Nephron (organoid): ENCODE measurements at regions not wholly inside any gene's neighbourhood (a gene's known extent, or its start where the extent isn't known, plus 50 kb on each side); places are given as distances from the start of the nearest gene placed in this dataset.

Experiments used
- H3K27ac Mint-ChIP-seq, 3 experiments: 2 replicates each; pipeline ENCODE4 v1.8.0; 2020; ENCODE audit warnings: mixed read lengths in 3 of 3, mild to moderate bottlenecking in 2 of 3, moderate library complexity in 1 of 3
- H3K27me3 Mint-ChIP-seq: 2 replicates; pipeline ENCODE4 v1.8.0; 2021; ENCODE audit warnings: low read depth, mild to moderate bottlenecking, moderate library complexity, mixed read lengths
- H3K36me3 Mint-ChIP-seq: 2 replicates; pipeline ENCODE4 v1.8.0; 2020; ENCODE audit warnings: low read depth, mixed read lengths
- H3K4me1 Mint-ChIP-seq: 2 replicates; pipeline ENCODE4 v1.8.0; 2020; ENCODE audit warnings: mixed read lengths
- H3K4me3 Mint-ChIP-seq, 3 experiments: 2 replicates each; pipeline ENCODE4 v1.8.0; 2020; ENCODE audit warnings: mild to moderate bottlenecking in 3 of 3, mixed read lengths in 3 of 3, moderate library complexity in 2 of 3
- H3K9me3 Mint-ChIP-seq: 2 replicates; pipeline ENCODE4 v1.8.0; 2020; ENCODE audit warnings: mixed read lengths
- CTCF ChIP-seq, 3 experiments: fragments of 200-600 bp; sonication (generic); IDR thresholded peaks; one replicate each; pipeline ENCODE4 v1.5.0; 2021; ENCODE audit warnings: antibody characterized with exemption in 3 of 3; ENCODE audit not compliant: unreplicated experiment in 3 of 3

GRCh38 chr9:126148994-126149393, 177.6 kb upstream of the MVB12B start:
- peaks cover 28% of the 10 kb centered on the region for H3K27me3 Mint-ChIP-seq
- peaks cover 27% of the 10 kb centered on the region for H3K4me1 Mint-ChIP-seq
- no peak overlapping the region for H3K4me3 Mint-ChIP-seq
- H3K36me3 Mint-ChIP-seq = peaks cover 4% of the 10 kb centered on the region
- no peak overlapping the region for H3K27ac Mint-ChIP-seq
- no peak for TF ChIP-seq CTCF (IDR thresholded peaks at IDR 0.05; ENCODE audit: unreplicated experiment in 3 of 3)
- peaks cover 4% of the 10 kb centered on the region for H3K9me3 Mint-ChIP-seq

GRCh38 chr9:126149661-126150060, 177.0 kb upstream of the MVB12B start:
- no peak overlapping the region for H3K4me3 Mint-ChIP-seq
- no peak for TF ChIP-seq CTCF (IDR thresholded peaks at IDR 0.05; ENCODE audit: unreplicated experiment in 3 of 3)

GRCh38 chr9:126150411-126151030, 176.1 kb upstream of the MVB12B start:
- Mint-ChIP-seq H3K4me1 (peaks cover 16% of the 10 kb centered on the region), H3K36me3 (peaks cover 4% of the 10 kb centered on the region), H3K27me3 (peaks cover 23% of the 10 kb centered on the region), H3K9me3 (peaks cover 2% of the 10 kb centered on the region), H3K27ac (no peak overlapping the region), H3K4me3 (no peak overlapping the region)
- TF ChIP-seq CTCF (IDR thresholded peaks at IDR 0.05; ENCODE audit: unreplicated experiment in 3 of 3) = no peak

More at GRCh38 chr9:126149661-126150060, 177.0 kb upstream of the MVB12B start:
- H3K27ac Mint-ChIP-seq = no peak overlapping the region
- H3K36me3 Mint-ChIP-seq = peaks cover 4% of the 10 kb centered on the region
- H3K4me1 Mint-ChIP-seq = peaks cover 22% of the 10 kb centered on the region
- H3K9me3 Mint-ChIP-seq = peaks cover 2% of the 10 kb centered on the region
- peaks cover 23% of the 10 kb centered on the region for H3K27me3 Mint-ChIP-seq

- Mint-ChIP-seq H3K27ac (no peak overlapping the region), H3K9me3 (peaks cover under 1% of the 10 kb centered on the region), H3K27me3 (peaks cover 20% of the 10 kb centered on the region), H3K4me3 (no peak overlapping the region), H3K4me1 (peaks cover 13% of the 10 kb centered on the region), H3K36me3 (peaks cover 4% of the 10 kb centered on the region)
- TF ChIP-seq CTCF (IDR thresholded peaks at IDR 0.05; ENCODE audit: unreplicated experiment in 3 of 3) = no peak
Measured at GRCh38 chr9:126151031-126151685, 175.5 kb upstream of the MVB12B start.

- H3K9me3 Mint-ChIP-seq = no peaks in the 10 kb centered on the region
Measured at GRCh38 chr9:126151686-126152134, 174.9 kb upstream of the MVB12B start.

More at GRCh38 chr9:126151686-126152134, 174.9 kb upstream of the MVB12B start:
- TF ChIP-seq CTCF (IDR thresholded peaks at IDR 0.05; ENCODE audit: unreplicated experiment in 3 of 3) = no peak
- Mint-ChIP-seq H3K4me1 (peaks cover 8% of the 10 kb centered on the region), H3K4me3 (no peak overlapping the region), H3K27me3 (peaks cover 17% of the 10 kb centered on the region), H3K36me3 (peaks cover 4% of the 10 kb centered on the region), H3K27ac (no peak overlapping the region)
